PC-3 (cell line): ENCODE measurements at regions not wholly inside any gene's neighbourhood (a gene's known extent, or its start where the extent isn't known, plus 50 kb on each side); places are given as distances from the start of the nearest gene placed in this dataset.

Source experiments
- ATAC-seq: fragments of 200-7000 bp; cut with Tn5 transposase; 2 replicates; pipeline ENCODE4 v1.9.1; 2020; ENCODE audit warnings: mild to moderate bottlenecking, moderate library complexity
- BruUV-seq: library from RNA; stranded (reverse); fragments of 400-500 nt; replicated peaks from 2 replicates; lab custom pipeline; 2021; lab: Mats Ljungman, UMichigan
- CTCF ChIA-PET: fragments of 300-600 bp; sonication (Branson Sonifier 250); formaldehyde crosslinking; loops from one replicate; lab custom pipeline; 2022; ENCODE audit warnings: antibody characterized with exemption; lab: Charles Lee
- POLR2A ChIA-PET: fragments of 300-600 bp; sonication (Branson Sonifier 250); formaldehyde crosslinking; loops from one replicate; lab custom pipeline; 2022; ENCODE audit warnings: antibody characterized with exemption; ENCODE audit not compliant: unreplicated experiment; lab: Charles Lee
- DNase-seq: peaks from one replicate; pipeline ENCODE4 v3.0.0-alpha.2; 2015
- H2AFZ ChIP-seq: fragments of 300-600 bp; sonication (generic); 2 replicates; pipeline ENCODE4 v1.6.0; 2016; ENCODE audit warnings: antibody characterized with exemption, low read length
- H3F3A ChIP-seq: fragments of 300-600 bp; sonication (generic); one replicate; pipeline ENCODE4 v1.6.0; 2017; ENCODE audit warnings: antibody characterized with exemption, low read length, control low read depth, mild to moderate bottlenecking; ENCODE audit not compliant: unreplicated experiment
- H3K27ac ChIP-seq: fragments of 300-600 bp; sonication (generic); 2 replicates; pipeline ENCODE4 v1.5.1; 2016; ENCODE audit warnings: mild to moderate bottlenecking, low read length
- H3K27me3 ChIP-seq: fragments of 300-600 bp; sonication (generic); 2 replicates; pipeline ENCODE4 v1.6.1; 2016; ENCODE audit warnings: low read length, mixed read lengths
- H3K36me3 ChIP-seq: fragments of 300-600 bp; sonication (generic); 2 replicates; pipeline ENCODE4 v1.6.1; 2016; ENCODE audit warnings: low read depth, mixed run types, low read length, mixed read lengths
- H3K4me1 ChIP-seq: fragments of 300-600 bp; sonication (generic); 2 replicates; pipeline ENCODE4 v1.5.1; 2016; ENCODE audit warnings: low read length; ENCODE audit not compliant: insufficient read depth
- H3K4me2 ChIP-seq: fragments of 300-600 bp; sonication (generic); 2 replicates; pipeline ENCODE4 v1.6.0; 2016; ENCODE audit warnings: low read length
- H3K4me3 ChIP-seq: fragments of 300-600 bp; sonication (generic); 2 replicates; pipeline ENCODE4 v1.5.1; 2016; ENCODE audit warnings: mild to moderate bottlenecking, low read length, mixed read lengths
- H3K79me2 ChIP-seq: fragments of 300-600 bp; sonication (generic); 2 replicates; pipeline ENCODE4 v1.6.1; 2017; ENCODE audit warnings: low read length, mixed read lengths
- H3K9ac ChIP-seq: fragments of 300-600 bp; sonication (generic); 2 replicates; pipeline ENCODE4 v1.6.0; 2016; ENCODE audit warnings: mild to moderate bottlenecking, low read length
- H3K9me2 ChIP-seq: fragments of 300-600 bp; sonication (generic); replicated peaks from 2 replicates; pipeline ENCODE4 v1.6.1; 2016; ENCODE audit warnings: mixed run types, low read length, mixed read lengths
- H3K9me3 ChIP-seq: fragments of 300-600 bp; sonication (generic); 2 replicates; pipeline ENCODE4 v1.6.1; 2016; ENCODE audit warnings: low read length, mixed read lengths
- H4K20me1 ChIP-seq: fragments of 300-600 bp; sonication (generic); 2 replicates; pipeline ENCODE4 v1.6.1; 2016; ENCODE audit warnings: low read length, mixed read lengths
- CTCF ChIP-seq: fragments of 300-600 bp; sonication (generic); conservative IDR thresholded peaks from 2 replicates; pipeline ENCODE4 v1.5.1; 2017; ENCODE audit warnings: antibody characterized with exemption, low read depth, mild to moderate bottlenecking, low read length
- EZH2 ChIP-seq: fragments of 300-600 bp; sonication (generic); IDR thresholded peaks from one replicate; pipeline ENCODE4 v1.6.1; 2017; ENCODE audit warnings: antibody characterized with exemption, mild to moderate bottlenecking, low read length; ENCODE audit not compliant: unreplicated experiment
- EZH2phosphoT487 ChIP-seq: fragments of 300-600 bp; sonication (generic); IDR thresholded peaks from 2 replicates; pipeline ENCODE4 v1.6.1; 2018; ENCODE audit warnings: mild to moderate bottlenecking, antibody characterized with exemption, low read length, borderline replicate concordance
- intact Hi-C: fragments of 100-400 bp; cut with micrococcal nuclease; formaldehyde crosslinking; loops from 2 replicates; pipeline ENCODE4 v1.9.0; 2023

- ATAC-seq: no peak
- intact Hi-C loops: no loop called here
- BruUV-seq: no TSS peak
- no peak overlapping the region for H3K4me2 ChIP-seq
- no peaks in the 10 kb centered on the region for H3K9me2 ChIP-seq
- no peak for DNase-seq
- H3K27ac ChIP-seq: no peak overlapping the region
- TF ChIP-seq EZH2: no peak
- no peak for TF ChIP-seq CTCF
- TF ChIP-seq EZH2phosphoT487: no peak
- CTCF ChIA-PET: no interaction called here
- no peaks in the 10 kb centered on the region for H3K79me2 ChIP-seq
- H3K4me1 ChIP-seq: no peaks in the 10 kb centered on the region
- H3K36me3 ChIP-seq: no peaks in the 10 kb centered on the region
- no peaks in the 10 kb centered on the region for H4K20me1 ChIP-seq
- no peaks in the 10 kb centered on the region for H3K27me3 ChIP-seq
- H3K9me3 ChIP-seq: no peaks in the 10 kb centered on the region
- no peak overlapping the region for H3K9ac ChIP-seq
- H3K4me3 ChIP-seq: no peak overlapping the region
- H3F3A ChIP-seq: no peaks in the 10 kb centered on the region
- POLR2A ChIA-PET: no interaction called here
- no peak overlapping the region for H2AFZ ChIP-seq
Observed at GRCh38 chr15:62795171-62795570, 247.4 kb upstream of the TPM1 start.

- intact Hi-C loops: no loop called here
- H3K27ac ChIP-seq: no peak overlapping the region
- no peaks in the 10 kb centered on the region for H3K9me2 ChIP-seq
- no peaks in the 10 kb centered on the region for H3K4me1 ChIP-seq
- no peaks in the 10 kb centered on the region for H3K9me3 ChIP-seq
- no peak for ATAC-seq
- ChIA-PET CTCF (no interaction called here), POLR2A (no interaction called here)
- no TSS peak for BruUV-seq
- no peak overlapping the region for H3K9ac ChIP-seq
- no peaks in the 10 kb centered on the region for H3K27me3 ChIP-seq
- no peak overlapping the region for H3K4me3 ChIP-seq
- H3K36me3 ChIP-seq: no peaks in the 10 kb centered on the region
- no peak for TF ChIP-seq CTCF
- no peaks in the 10 kb centered on the region for H3F3A ChIP-seq
- no peak overlapping the region for H3K4me2 ChIP-seq
- H4K20me1 ChIP-seq: no peaks in the 10 kb centered on the region
- no peaks in the 10 kb centered on the region for H3K79me2 ChIP-seq
- H2AFZ ChIP-seq: no peak overlapping the region
- no peak for DNase-seq
Observed at GRCh38 chr15:62795700-62796695, 246.5 kb upstream of the TPM1 start.

- no peak overlapping the region for H2AFZ ChIP-seq
- ChIA-PET POLR2A (no interaction called here), CTCF (no interaction called here)
- DNase-seq: no peak
- no peaks in the 10 kb centered on the region for H3K9me3 ChIP-seq
- no peaks in the 10 kb centered on the region for H3K79me2 ChIP-seq
- H3F3A ChIP-seq: no peaks in the 10 kb centered on the region
- ATAC-seq: no peak
- H3K27ac ChIP-seq: no peak overlapping the region
- no peaks in the 10 kb centered on the region for H3K9me2 ChIP-seq
- no TSS peak for BruUV-seq
- H3K4me1 ChIP-seq: no peaks in the 10 kb centered on the region
- H4K20me1 ChIP-seq: no peaks in the 10 kb centered on the region
- no peak overlapping the region for H3K4me2 ChIP-seq
- H3K36me3 ChIP-seq: no peaks in the 10 kb centered on the region
- intact Hi-C loops: no loop called here
- H3K4me3 ChIP-seq: no peak overlapping the region
- TF ChIP-seq EZH2phosphoT487 (no peak), EZH2 (no peak), CTCF (no peak)
- H3K27me3 ChIP-seq: no peaks in the 10 kb centered on the region
- no peak overlapping the region for H3K9ac ChIP-seq
Observed at GRCh38 chr15:62797171-62797570, 245.4 kb upstream of the TPM1 start.
